IPS-NIHi7 (cell line): ENCODE measurements at regions not wholly inside any gene's neighbourhood (a gene's known extent, or its start where the extent isn't known, plus 50 kb on each side); places are given as distances from the start of the nearest gene placed in this dataset.
"Not testable (repeated sequence)": the region's sequence is repeated elsewhere in the genome, so short reads cannot be mapped to it uniquely, and the experiment has no call there.

ENCODE experiments used
- DNase-seq: peaks from one replicate; pipeline ENCODE4 v3.0.0; 2012; ENCODE audit warnings: mixed read lengths; ENCODE audit errors: extremely low spot score

DNA sequence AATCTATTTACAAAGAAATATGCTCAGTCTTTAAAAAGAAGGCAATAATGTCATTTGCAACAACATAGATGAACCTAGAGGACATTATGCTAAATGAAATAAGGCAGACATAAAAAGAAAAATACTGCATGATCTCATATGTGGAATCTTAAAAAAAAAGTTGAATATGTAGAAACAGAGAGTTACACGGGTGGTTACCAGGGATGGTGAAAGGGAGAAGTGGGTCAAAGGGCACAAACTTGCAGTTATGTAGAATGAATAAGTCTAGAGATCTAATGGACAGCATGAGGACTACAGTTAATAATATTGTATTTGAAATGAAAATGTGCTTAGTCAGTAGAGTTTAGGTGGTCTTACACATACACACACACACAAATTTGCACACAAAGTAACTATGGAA is 88.2 kb upstream of the CCDC71L start:
- no peak for DNase-seq

GRCh38 chr7:106750773-106751172 is 89.8 kb upstream of the CCDC71L start:
- no peak for DNase-seq

- no peak for DNase-seq
These were observed 91.4 kb upstream of the CCDC71L start for GRCh38 chr7:106752367-106752766.

GRCh38 chr7:106755024-106755423 is 94.1 kb upstream of the CCDC71L start:
- DNase-seq: not testable (repeated sequence)

- DNase-seq: no peak
These were observed 94.7 kb upstream of the CCDC71L start for GRCh38 chr7:106755641-106756040.

DNA sequence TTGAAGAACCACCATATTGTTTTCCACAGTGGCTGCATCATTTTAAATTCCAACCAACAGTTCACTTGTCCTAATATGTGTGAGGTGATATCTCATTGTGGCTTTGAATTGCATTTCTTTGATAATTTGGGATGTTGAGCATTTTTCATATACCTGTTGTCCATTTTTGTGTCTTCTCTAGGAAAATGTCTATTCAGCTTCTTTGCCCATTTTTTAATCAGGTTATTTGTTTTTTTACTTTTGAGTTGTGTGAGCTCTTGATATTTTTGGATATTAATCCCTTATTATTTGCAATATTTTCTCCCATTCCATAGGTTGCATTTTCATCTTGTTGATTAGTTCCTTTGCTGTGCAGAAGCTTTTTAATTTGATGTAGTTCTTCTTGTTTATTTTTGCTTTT is 95.1 kb upstream of the CCDC71L start:
- DNase-seq: no peak

DNA sequence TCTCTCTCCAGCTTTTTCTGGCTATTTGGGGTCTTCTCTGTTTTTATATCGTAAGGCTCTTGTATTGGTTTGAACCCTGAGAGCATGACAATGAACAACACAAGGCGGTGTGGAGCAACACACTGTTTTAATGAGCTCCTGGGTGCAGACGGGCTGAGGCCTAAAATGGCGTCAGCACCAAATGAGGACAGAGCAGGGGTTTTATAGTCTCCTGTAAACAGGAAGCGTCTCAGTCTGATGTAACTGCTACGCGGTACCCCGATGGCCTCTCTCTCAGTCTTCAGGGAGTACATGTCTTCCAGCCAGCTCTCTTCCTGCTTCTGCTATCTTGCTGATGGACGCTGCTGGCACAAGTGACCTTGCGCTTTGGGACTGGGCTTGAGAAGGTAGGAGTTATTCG is 95.9 kb upstream of the CCDC71L start:
- no peak for DNase-seq

GRCh38 chr7:106757846-106758245 is 96.9 kb upstream of the CCDC71L start:
- no peak for DNase-seq

GRCh38 chr7:106762845-106763244 is 101.9 kb upstream of the CCDC71L start:
- not testable (repeated sequence) for DNase-seq

GRCh38 chr7:106763717-106764116 is 101.4 kb upstream of the PIK3CG start:
- no peak for DNase-seq

DNA sequence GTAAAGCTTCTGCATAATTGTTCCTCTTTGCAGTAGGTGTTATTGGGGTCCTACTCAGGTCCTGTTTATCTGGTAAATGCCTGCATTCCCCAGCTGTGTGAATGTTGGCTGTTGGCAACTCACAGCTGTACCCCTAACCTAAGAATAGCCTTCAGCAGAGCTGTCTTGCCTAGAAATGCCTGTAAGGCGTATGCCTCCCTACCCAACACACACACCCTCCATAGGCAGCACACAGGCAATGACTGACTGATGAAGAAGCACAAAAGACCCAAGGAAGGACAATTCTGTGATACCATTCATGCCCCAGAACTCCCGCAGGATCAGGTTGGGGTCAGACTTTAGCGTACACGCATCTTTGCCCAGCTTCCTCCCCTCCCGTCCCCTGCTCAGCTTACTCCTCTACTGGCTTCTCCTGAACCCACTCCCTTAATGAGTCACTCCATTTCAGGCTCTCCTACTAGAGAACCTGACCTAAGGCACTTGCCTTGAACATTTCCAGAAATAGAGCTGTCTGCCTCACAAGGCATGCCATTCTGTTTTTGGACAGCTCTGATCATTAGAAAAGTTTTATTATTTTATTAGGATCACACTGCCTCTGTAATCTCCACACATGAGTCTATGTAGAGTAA is 99.2 kb upstream of the PIK3CG start:
- DNase-seq: no peak

DNA sequence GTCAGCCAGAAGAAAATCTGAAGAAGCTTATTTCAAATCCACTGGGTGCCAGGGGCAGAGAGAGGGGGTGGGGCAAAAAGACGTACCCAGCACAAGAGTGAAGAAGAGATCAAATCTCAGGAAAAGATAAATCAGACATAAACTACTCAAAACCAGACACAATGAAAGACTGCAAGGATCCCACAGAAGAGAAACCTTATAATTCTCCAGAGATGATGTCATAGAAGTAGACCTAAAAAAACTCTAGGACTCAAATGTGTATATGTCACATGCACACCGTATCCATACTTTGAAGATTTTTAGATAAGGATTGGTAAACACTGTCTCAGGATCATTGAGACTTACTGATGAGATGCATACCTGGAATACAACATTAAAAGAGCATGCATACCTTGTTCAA is 98.5 kb upstream of the PIK3CG start:
- no peak for DNase-seq

GRCh38 chr7:106767078-106767477 is 98.0 kb upstream of the PIK3CG start:
- no peak for DNase-seq

DNA sequence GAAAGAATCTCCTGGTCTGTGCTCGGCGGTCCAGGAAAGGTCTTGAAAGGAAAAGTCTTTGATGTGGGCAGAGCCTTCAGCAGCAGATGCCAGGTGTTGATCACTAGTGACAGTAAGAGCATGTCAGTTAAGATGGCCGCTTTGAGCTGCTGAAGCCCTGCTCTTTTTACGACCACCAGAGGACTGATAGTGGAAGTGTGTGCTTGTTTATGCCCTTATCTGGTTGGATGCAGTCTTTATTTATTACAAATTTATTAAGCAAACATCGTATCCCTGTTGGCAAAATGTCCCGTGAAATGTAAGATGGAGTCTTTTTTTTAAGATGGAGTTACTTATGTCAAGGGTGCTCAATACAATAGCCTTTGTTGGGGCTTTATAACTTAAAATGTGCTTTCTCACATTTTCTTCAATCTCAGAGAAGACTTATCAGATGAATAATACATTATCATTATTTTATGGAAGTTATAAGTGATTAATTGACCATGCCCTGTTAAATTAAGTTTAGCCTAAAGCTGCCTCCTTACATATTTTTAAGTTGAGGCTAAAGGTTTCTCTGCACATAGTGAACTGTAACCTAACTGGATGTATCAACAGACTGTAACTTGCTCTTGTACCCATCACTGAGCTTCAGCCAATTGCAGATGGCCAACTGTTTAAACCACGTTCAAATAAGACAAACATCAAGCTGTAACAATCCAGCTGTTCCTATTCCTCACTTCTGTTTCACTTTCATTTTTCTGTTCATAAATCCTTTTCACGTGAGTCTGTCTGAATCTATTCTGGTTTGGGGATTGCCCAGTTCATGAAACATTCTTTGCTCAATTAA is 97.4 kb upstream of the PIK3CG start:
- DNase-seq: no peak

- DNase-seq: no peak
These were observed 96.7 kb upstream of the PIK3CG start for GRCh38 chr7:106768324-106768751.

DNA sequence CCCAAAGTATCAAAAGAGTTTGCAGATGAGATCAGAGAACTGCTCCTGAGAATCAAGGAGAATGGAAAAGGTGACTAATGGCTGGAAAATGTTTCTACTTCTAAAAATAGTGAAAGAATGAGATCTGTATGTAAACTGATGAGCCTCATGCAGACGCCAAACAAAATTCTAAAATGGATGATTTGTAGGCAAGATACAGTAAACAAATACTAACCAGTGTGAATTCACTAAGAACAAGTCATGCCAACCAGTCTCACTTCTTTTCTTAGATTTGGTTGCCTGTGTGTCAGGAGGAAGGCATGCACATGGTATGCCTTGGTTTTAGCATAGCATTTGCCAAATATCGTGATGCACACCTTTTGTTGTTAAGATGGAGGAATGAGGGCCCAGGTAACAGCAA is 94.9 kb upstream of the PIK3CG start:
- no peak for DNase-seq

DNA sequence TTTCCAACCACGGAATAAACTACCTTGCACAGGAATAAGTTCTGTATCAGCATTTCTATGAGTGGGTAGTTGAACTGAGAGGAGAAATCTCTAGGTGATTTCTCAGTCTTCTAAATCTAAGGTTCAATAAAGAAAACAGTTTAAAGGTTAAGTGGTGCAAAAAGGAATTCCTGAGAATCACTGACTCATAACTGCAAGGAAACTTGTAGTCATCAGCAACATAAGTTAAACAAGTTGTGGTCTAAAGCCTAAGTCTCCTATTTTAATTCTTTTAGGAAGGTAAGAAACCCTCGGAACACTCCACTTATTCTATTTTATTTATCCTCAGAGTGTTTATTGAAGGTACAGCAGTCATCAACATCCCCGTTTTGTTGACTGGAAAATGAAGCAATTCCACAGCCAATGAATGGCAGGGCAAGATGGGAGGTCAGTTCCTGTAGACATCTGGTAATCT is 92.4 kb upstream of the PIK3CG start:
- no peak for DNase-seq

- no peak for DNase-seq
These were observed 91.9 kb upstream of the PIK3CG start for GRCh38 chr7:106773228-106773627.

DNA sequence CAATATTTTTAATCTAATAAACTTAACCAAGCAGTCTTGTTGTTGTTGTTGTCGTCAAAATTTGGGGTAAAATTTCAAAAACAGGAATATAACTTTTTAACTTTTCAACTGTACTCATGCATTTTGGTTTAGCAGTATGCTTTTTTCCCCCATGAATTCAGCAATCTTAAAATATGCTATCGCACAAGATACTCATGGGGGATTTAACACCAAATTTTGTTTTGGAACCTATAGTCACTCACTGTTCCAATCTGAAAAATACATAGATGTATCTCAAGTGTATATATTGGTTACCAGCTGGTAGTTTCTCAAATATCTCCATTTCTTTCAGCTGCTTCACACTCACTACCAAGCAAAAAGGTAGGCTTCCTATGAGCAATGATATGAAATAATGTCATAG is 91.4 kb upstream of the PIK3CG start:
- DNase-seq: no peak

DNA sequence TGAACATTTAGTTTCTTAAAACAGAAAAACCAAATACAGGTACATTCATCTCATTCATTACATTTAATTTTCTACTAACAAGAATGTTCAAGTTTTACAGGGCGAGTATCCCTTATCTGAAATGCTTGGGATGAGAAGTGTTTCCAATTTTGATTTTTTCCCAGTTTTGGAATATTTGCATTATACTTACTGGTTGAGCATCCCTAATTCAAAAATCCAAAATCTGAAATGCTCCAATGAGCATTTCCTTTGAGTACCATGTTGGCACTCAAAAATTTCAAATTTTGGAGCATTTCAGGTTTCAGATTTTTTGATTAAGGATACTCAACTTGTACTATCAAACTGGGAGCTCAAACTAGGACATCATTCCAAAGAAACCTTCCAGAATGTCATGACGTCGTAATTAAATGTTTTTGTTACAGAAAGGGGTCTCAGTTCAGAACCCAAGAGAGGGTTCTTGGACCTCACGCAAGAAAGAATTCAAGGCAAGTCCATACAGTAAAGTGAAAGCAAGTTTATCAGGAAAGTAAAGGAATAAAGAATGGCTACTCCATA is 90.8 kb upstream of the PIK3CG start:
- DNase-seq: no peak

GRCh38 chr7:106774768-106775551 is 90.1 kb upstream of the PIK3CG start:
- no peak for DNase-seq

DNA sequence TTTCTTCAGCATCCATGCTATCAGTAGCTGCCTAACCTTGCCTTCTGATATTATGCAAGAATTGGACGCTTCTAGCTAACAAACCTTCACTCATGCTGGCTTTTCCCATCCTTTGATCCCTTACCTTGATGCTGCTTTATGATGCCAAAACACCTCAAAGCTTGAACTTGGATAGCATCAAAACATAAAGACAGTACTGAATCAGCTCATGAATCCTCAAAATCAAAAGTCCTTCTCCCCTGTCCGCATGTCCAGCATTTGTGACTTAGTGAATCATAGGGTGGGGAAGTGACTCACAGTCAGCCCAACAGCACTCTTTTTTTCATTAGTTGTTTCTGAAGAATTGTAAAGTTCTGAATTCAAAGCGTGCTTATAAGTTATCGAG is 89.5 kb upstream of the PIK3CG start:
- DNase-seq: no peak
